ENCODE measurements at regions not wholly inside any gene's neighbourhood (a gene's known extent, or its start where the extent isn't known, plus 50 kb on each side); places are given as distances from the start of the nearest gene placed in this dataset.

GRCh38 chr10:130263289-130263688, 127.1 kb downstream of the GLRX3 start:
- TF ChIP-seq GATA2 (IDR thresholded peaks at IDR 0.05; ENCODE audit: low read depth, low read length) (no peak), GATA3 (IDR thresholded peaks at IDR 0.05; ENCODE audit: low read depth, low read length) (no peak)

Measured in SH-SY5Y (cell line).